ENCODE measurements at regions not wholly inside any gene's neighbourhood (a gene's known extent, or its start where the extent isn't known, plus 50 kb on each side); places are given as distances from the start of the nearest gene placed in this dataset.

GRCh38 chr5:121744577-121744976, 107.1 kb upstream of the FTMT start:
- TF ChIP-seq CTCF (IDR thresholded peaks at IDR 0.05; ENCODE audit: insufficient read depth, low read length, poor library complexity, severe bottlenecking) = no peak
- no peak for TF ChIP-seq EZH2phosphoT487 (conservative IDR thresholded peaks at IDR 0.05; ENCODE audit: low read length)

Data from SU-DHL-6 (cell line).